ENCODE measurements at regions not wholly inside any gene's neighbourhood (a gene's known extent, or its start where the extent isn't known, plus 50 kb on each side); places are given as distances from the start of the nearest gene placed in this dataset.

GRCh38 chr13:22189176-22190048 lies 518.5 kb downstream of the FGF9 start:
- Histone ChIP-seq H3K4ac (ENCODE audit: low read depth, low read length) (no peak overlapping the region), H3K56ac (ENCODE audit: low read length) (no peak overlapping the region), H4K5ac (ENCODE audit: low read length) (no peak overlapping the region), H2BK120ac (ENCODE audit: low read depth, low read length) (no peak overlapping the region), H3K4me2 (ENCODE audit: low read length) (no peak overlapping the region), H3K4me1 (ENCODE audit: control insufficient read depth, low read depth, low read length) (no peaks in the 10 kb centered on the region), H4K8ac (ENCODE audit: low read depth, low read length) (no peak overlapping the region), H3K27me3 (ENCODE audit: insufficient read depth, low read length, poor library complexity) (no peaks in the 10 kb centered on the region), H2BK5ac (ENCODE audit: low read length) (no peak overlapping the region), H2AK5ac (ENCODE audit: low read length) (no peak overlapping the region), H2BK15ac (replicated peaks; ENCODE audit: low read depth) (no peak overlapping the region), H3K9ac (ENCODE audit: low read length) (no peak overlapping the region), H3K4me3 (ENCODE audit: low read length) (no peak overlapping the region), H3K36me3 (ENCODE audit: control insufficient read depth, insufficient read depth, low read length) (no peaks in the 10 kb centered on the region), H3K79me1 (ENCODE audit: low read length) (no peaks in the 10 kb centered on the region), H3K27ac (ENCODE audit: low read depth, low read length) (no peak overlapping the region), H3K79me2 (ENCODE audit: control insufficient read depth, insufficient read depth, low read length) (no peaks in the 10 kb centered on the region), H3K23ac (ENCODE audit: low read length) (no peak overlapping the region), H3K18ac (ENCODE audit: low read length) (no peak overlapping the region)
- DNase-seq = no peak
- no CpG with 5 or more reads among the region's 8 CpGs for WGBS (ENCODE audit: extremely low coverage, insufficient coverage, low lambda C conversion rate)

- H3K79me2 ChIP-seq (ENCODE audit: control insufficient read depth, insufficient read depth, low read length) = no peaks in the 10 kb centered on the region
- WGBS (ENCODE audit: extremely low coverage, insufficient coverage, low lambda C conversion rate) = no CpG with 5 or more reads among the region's 2 CpGs
- H2BK120ac ChIP-seq (ENCODE audit: low read depth, low read length) = no peak overlapping the region
- H2BK5ac ChIP-seq (ENCODE audit: low read length) = no peak overlapping the region
- no peak overlapping the region for H3K18ac ChIP-seq (ENCODE audit: low read length)
- no peak overlapping the region for H3K4me3 ChIP-seq (ENCODE audit: low read length)
- no peak overlapping the region for H4K8ac ChIP-seq (ENCODE audit: low read depth, low read length)
- no peak overlapping the region for H3K9ac ChIP-seq (ENCODE audit: low read length)
- no peak for DNase-seq
- no peaks in the 10 kb centered on the region for H3K27me3 ChIP-seq (ENCODE audit: insufficient read depth, low read length, poor library complexity)
- H4K5ac ChIP-seq (ENCODE audit: low read length) = no peak overlapping the region
- H3K56ac ChIP-seq (ENCODE audit: low read length) = no peak overlapping the region
- H3K23ac ChIP-seq (ENCODE audit: low read length) = no peak overlapping the region
- no peak overlapping the region for H2BK15ac ChIP-seq (replicated peaks; ENCODE audit: low read depth)
- no peaks in the 10 kb centered on the region for H3K79me1 ChIP-seq (ENCODE audit: low read length)
- H3K27ac ChIP-seq (ENCODE audit: low read depth, low read length) = no peak overlapping the region
- H2AK5ac ChIP-seq (ENCODE audit: low read length) = no peak overlapping the region
- no peaks in the 10 kb centered on the region for H3K4me1 ChIP-seq (ENCODE audit: control insufficient read depth, low read depth, low read length)
- no peaks in the 10 kb centered on the region for H3K36me3 ChIP-seq (ENCODE audit: control insufficient read depth, insufficient read depth, low read length)
- no peak overlapping the region for H3K4ac ChIP-seq (ENCODE audit: low read depth, low read length)
- no peak overlapping the region for H3K4me2 ChIP-seq (ENCODE audit: low read length)
These were observed 522.2 kb downstream of the FGF9 start for GRCh38 chr13:22193070-22193469.

- Histone ChIP-seq H3K27me3 (ENCODE audit: insufficient read depth, low read length, poor library complexity) (no peaks in the 10 kb centered on the region), H2BK5ac (ENCODE audit: low read length) (no peak overlapping the region), H3K79me1 (ENCODE audit: low read length) (no peaks in the 10 kb centered on the region), H2BK15ac (replicated peaks; ENCODE audit: low read depth) (no peak overlapping the region), H3K36me3 (ENCODE audit: control insufficient read depth, insufficient read depth, low read length) (no peaks in the 10 kb centered on the region), H3K4me1 (ENCODE audit: control insufficient read depth, low read depth, low read length) (no peaks in the 10 kb centered on the region), H3K27ac (ENCODE audit: low read depth, low read length) (no peak overlapping the region), H4K5ac (ENCODE audit: low read length) (no peak overlapping the region), H2AK5ac (ENCODE audit: low read length) (no peak overlapping the region), H3K4me2 (ENCODE audit: low read length) (no peak overlapping the region), H3K9ac (ENCODE audit: low read length) (no peak overlapping the region), H3K4me3 (ENCODE audit: low read length) (no peak overlapping the region), H3K79me2 (ENCODE audit: control insufficient read depth, insufficient read depth, low read length) (no peaks in the 10 kb centered on the region), H4K8ac (ENCODE audit: low read depth, low read length) (no peak overlapping the region), H3K23ac (ENCODE audit: low read length) (no peak overlapping the region), H3K4ac (ENCODE audit: low read depth, low read length) (no peak overlapping the region), H2BK120ac (ENCODE audit: low read depth, low read length) (no peak overlapping the region), H3K56ac (ENCODE audit: low read length) (no peak overlapping the region), H3K18ac (ENCODE audit: low read length) (no peak overlapping the region)
- DNase-seq = no peak
- no CpG with 5 or more reads among the region's 9 CpGs for WGBS (ENCODE audit: extremely low coverage, insufficient coverage, low lambda C conversion rate)
These were observed 523.4 kb downstream of the FGF9 start for GRCh38 chr13:22194106-22194805.

GRCh38 chr13:22195726-22196125 lies 524.9 kb downstream of the FGF9 start:
- H2AK5ac ChIP-seq (ENCODE audit: low read length) = no peak overlapping the region
- no peaks in the 10 kb centered on the region for H3K79me1 ChIP-seq (ENCODE audit: low read length)
- H2BK120ac ChIP-seq (ENCODE audit: low read depth, low read length) = no peak overlapping the region
- no peaks in the 10 kb centered on the region for H3K79me2 ChIP-seq (ENCODE audit: control insufficient read depth, insufficient read depth, low read length)
- H4K5ac ChIP-seq (ENCODE audit: low read length) = no peak overlapping the region
- no peak overlapping the region for H3K27ac ChIP-seq (ENCODE audit: low read depth, low read length)
- no peak overlapping the region for H3K4me3 ChIP-seq (ENCODE audit: low read length)
- no peak overlapping the region for H2BK5ac ChIP-seq (ENCODE audit: low read length)
- H3K4me2 ChIP-seq (ENCODE audit: low read length) = no peak overlapping the region
- WGBS (ENCODE audit: extremely low coverage, insufficient coverage, low lambda C conversion rate) = no CpG with 5 or more reads among the region's 5 CpGs
- H3K36me3 ChIP-seq (ENCODE audit: control insufficient read depth, insufficient read depth, low read length) = no peaks in the 10 kb centered on the region
- no peaks in the 10 kb centered on the region for H3K27me3 ChIP-seq (ENCODE audit: insufficient read depth, low read length, poor library complexity)
- no peak overlapping the region for H3K56ac ChIP-seq (ENCODE audit: low read length)
- H3K23ac ChIP-seq (ENCODE audit: low read length) = no peak overlapping the region
- no peak for DNase-seq
- H3K18ac ChIP-seq (ENCODE audit: low read length) = no peak overlapping the region
- no peak overlapping the region for H3K4ac ChIP-seq (ENCODE audit: low read depth, low read length)
- no peak overlapping the region for H4K8ac ChIP-seq (ENCODE audit: low read depth, low read length)
- H3K9ac ChIP-seq (ENCODE audit: low read length) = no peak overlapping the region
- H3K4me1 ChIP-seq (ENCODE audit: control insufficient read depth, low read depth, low read length) = no peaks in the 10 kb centered on the region
- H2BK15ac ChIP-seq (replicated peaks; ENCODE audit: low read depth) = no peak overlapping the region

GRCh38 chr13:22196777-22197176 lies 525.9 kb downstream of the FGF9 start:
- DNase-seq = no peak
- no peaks in the 10 kb centered on the region for H3K36me3 ChIP-seq (ENCODE audit: control insufficient read depth, insufficient read depth, low read length)
- H3K27ac ChIP-seq (ENCODE audit: low read depth, low read length) = no peak overlapping the region
- no peak overlapping the region for H3K9ac ChIP-seq (ENCODE audit: low read length)
- H3K79me1 ChIP-seq (ENCODE audit: low read length) = no peaks in the 10 kb centered on the region
- H3K56ac ChIP-seq (ENCODE audit: low read length) = no peak overlapping the region
- H2AK5ac ChIP-seq (ENCODE audit: low read length) = no peak overlapping the region
- H3K4me2 ChIP-seq (ENCODE audit: low read length) = no peak overlapping the region
- H4K8ac ChIP-seq (ENCODE audit: low read depth, low read length) = no peak overlapping the region
- no peak overlapping the region for H3K4ac ChIP-seq (ENCODE audit: low read depth, low read length)
- H3K27me3 ChIP-seq (ENCODE audit: insufficient read depth, low read length, poor library complexity) = no peaks in the 10 kb centered on the region
- H3K4me1 ChIP-seq (ENCODE audit: control insufficient read depth, low read depth, low read length) = no peaks in the 10 kb centered on the region
- no peak overlapping the region for H3K23ac ChIP-seq (ENCODE audit: low read length)
- H2BK5ac ChIP-seq (ENCODE audit: low read length) = no peak overlapping the region
- H3K4me3 ChIP-seq (ENCODE audit: low read length) = no peak overlapping the region
- no peaks in the 10 kb centered on the region for H3K79me2 ChIP-seq (ENCODE audit: control insufficient read depth, insufficient read depth, low read length)
- H2BK120ac ChIP-seq (ENCODE audit: low read depth, low read length) = no peak overlapping the region
- no peak overlapping the region for H4K5ac ChIP-seq (ENCODE audit: low read length)
- H2BK15ac ChIP-seq (replicated peaks; ENCODE audit: low read depth) = no peak overlapping the region
- no peak overlapping the region for H3K18ac ChIP-seq (ENCODE audit: low read length)
